GM10266 (cell line): ENCODE measurements at regions not wholly inside any gene's neighbourhood (a gene's known extent, or its start where the extent isn't known, plus 50 kb on each side); places are given as distances from the start of the nearest gene placed in this dataset.

ENCODE experiments used
- DNase-seq: peaks from one replicate; pipeline ENCODE4 v3.0.0; 2012; ENCODE audit errors: extremely low spot score
- CTCF ChIP-seq: IDR thresholded peaks from 2 replicates; pipeline ENCODE4 v1.5.1; 2012; ENCODE audit warnings: mild to moderate bottlenecking, low read depth; ENCODE audit not compliant: control insufficient read depth, insufficient read depth; ENCODE audit errors: missing control alignments

GRCh38 chr1:219782929-219783328 lies 145.4 kb downstream of the SLC30A10 start:
- DNase-seq: no peak
- no peak for TF ChIP-seq CTCF

- DNase-seq: no peak
- no peak for TF ChIP-seq CTCF
Observed at GRCh38 chr1:219782311-219782710, 146.0 kb downstream of the SLC30A10 start.

- DNase-seq: no peak
- TF ChIP-seq CTCF: no peak
Observed at GRCh38 chr1:219781491-219781890, 146.9 kb downstream of the SLC30A10 start.

DNA sequence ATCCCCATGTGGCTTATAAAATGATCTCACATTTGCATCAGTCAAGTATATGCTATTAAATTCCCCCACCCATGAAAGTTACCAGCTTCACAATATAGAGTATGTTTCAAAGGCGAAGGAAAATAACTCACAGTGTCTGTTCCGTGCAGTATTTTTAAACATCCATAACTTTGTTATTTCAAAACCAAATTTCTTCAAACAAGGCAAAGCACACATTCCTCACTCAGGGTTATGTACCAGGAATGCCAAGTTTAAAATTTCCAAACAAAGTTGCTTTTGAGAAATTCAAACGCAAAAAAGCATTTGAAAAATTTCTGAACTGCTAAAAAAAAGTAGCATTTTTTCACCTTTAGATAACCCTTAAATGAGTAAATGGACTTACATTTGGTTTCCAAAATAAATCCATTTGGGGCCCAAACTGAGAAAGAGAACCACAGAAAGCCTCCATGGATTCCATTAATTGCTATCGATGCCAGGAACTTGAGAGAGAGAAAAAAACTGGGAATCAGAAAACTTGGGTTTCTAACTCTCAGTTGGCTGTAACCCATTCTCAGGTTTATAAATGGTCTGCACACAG lies 149.5 kb downstream of the SLC30A10 start:
- no peak for DNase-seq
- TF ChIP-seq CTCF: no peak

DNA sequence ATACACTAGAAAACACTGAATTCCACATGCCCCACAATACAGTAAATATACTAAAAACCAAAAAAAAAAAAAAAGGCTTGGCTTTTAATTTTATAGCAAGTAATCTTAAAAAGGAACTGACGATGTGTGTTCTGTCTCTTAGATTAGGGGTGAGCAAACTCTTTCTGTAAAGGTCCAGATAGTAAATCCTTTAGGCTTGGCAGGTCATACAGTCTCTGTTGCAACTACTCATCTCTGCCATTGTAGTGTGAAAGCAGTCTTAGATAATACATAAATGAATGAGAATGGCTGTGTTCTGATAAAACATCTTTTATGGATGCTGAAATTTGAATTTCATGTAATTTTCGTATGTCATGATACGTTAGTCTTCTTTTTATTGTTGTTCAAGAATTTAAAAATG lies 150.2 kb downstream of the SLC30A10 start:
- no peak for DNase-seq
- no peak for TF ChIP-seq CTCF

GRCh38 chr1:219774386-219774785 lies 154.0 kb downstream of the SLC30A10 start:
- no peak for TF ChIP-seq CTCF
- no peak for DNase-seq

DNA sequence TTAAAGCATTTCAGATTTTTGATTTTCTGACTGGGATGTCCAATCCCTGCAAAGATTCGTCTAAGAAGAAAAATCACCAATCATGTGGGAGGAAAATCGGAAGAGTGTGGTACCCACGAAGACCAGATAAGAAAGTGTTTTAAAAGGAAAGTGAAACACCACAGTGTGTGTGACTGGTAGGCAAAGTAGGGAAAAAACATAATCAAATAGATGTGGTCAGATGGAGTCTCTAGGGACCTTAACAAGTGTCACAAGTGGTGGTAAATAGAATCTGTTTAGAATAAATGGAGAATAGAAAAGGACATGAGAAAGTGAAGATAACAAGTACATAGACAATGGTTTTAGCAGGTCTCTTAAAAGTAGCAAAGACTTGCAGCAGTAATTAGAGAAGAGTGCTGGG lies 154.6 kb downstream of the SLC30A10 start:
- peak; percentile 42 for DNase-seq
- no peak for TF ChIP-seq CTCF
